ENCODE measurements at regions not wholly inside any gene's neighbourhood (a gene's known extent, or its start where the extent isn't known, plus 50 kb on each side); places are given as distances from the start of the nearest gene placed in this dataset.

GRCh38 chr9:14383773-14384172 is 69.8 kb upstream of the NFIB start:
- TF ChIP-seq TAF1 (IDR thresholded peaks at IDR 0.05; ENCODE audit: borderline replicate concordance, insufficient read depth, low read length) (no peak), FOXP2 (optimal IDR thresholded peaks at IDR 0.05; ENCODE audit: borderline replicate concordance, extremely low read depth, extremely low read length, insufficient read depth) (no peak), REST (IDR thresholded peaks at IDR 0.05; ENCODE audit: insufficient read depth in 1 of 2, low read depth in 2 of 2, low read length in 2 of 2) (no peak), SIN3A (IDR thresholded peaks at IDR 0.05; ENCODE audit: borderline replicate concordance, insufficient read depth, low read length) (no peak), POLR2AphosphoS5 (IDR thresholded peaks at IDR 0.05; ENCODE audit: low read depth, low read length) (no peak)

- no peak for TF ChIP-seq FOXP2 (optimal IDR thresholded peaks at IDR 0.05; ENCODE audit: borderline replicate concordance, extremely low read depth, extremely low read length, insufficient read depth)
- TF ChIP-seq SIN3A (IDR thresholded peaks at IDR 0.05; ENCODE audit: borderline replicate concordance, insufficient read depth, low read length) = no peak
- no peak for TF ChIP-seq TAF1 (IDR thresholded peaks at IDR 0.05; ENCODE audit: borderline replicate concordance, insufficient read depth, low read length)
- TF ChIP-seq REST (IDR thresholded peaks at IDR 0.05; ENCODE audit: insufficient read depth in 1 of 2, low read depth in 2 of 2, low read length in 2 of 2) = no peak
- no peak for TF ChIP-seq POLR2AphosphoS5 (IDR thresholded peaks at IDR 0.05; ENCODE audit: low read depth, low read length)
Observed at GRCh38 chr9:14383294-14383693, 69.4 kb upstream of the NFIB start.

GRCh38 chr9:14380061-14380836 is 66.3 kb upstream of the NFIB start:
- TF ChIP-seq SIN3A (IDR thresholded peaks at IDR 0.05; ENCODE audit: borderline replicate concordance, insufficient read depth, low read length) = no peak
- no peak for TF ChIP-seq FOXP2 (optimal IDR thresholded peaks at IDR 0.05; ENCODE audit: borderline replicate concordance, extremely low read depth, extremely low read length, insufficient read depth)
- TF ChIP-seq REST (IDR thresholded peaks at IDR 0.05; ENCODE audit: insufficient read depth in 1 of 2, low read depth in 2 of 2, low read length in 2 of 2) = no peak
- no peak for TF ChIP-seq POLR2AphosphoS5 (IDR thresholded peaks at IDR 0.05; ENCODE audit: low read depth, low read length)
- no peak for TF ChIP-seq TAF1 (IDR thresholded peaks at IDR 0.05; ENCODE audit: borderline replicate concordance, insufficient read depth, low read length)

- TF ChIP-seq SIN3A (IDR thresholded peaks at IDR 0.05; ENCODE audit: borderline replicate concordance, insufficient read depth, low read length) (no peak), POLR2AphosphoS5 (IDR thresholded peaks at IDR 0.05; ENCODE audit: low read depth, low read length) (no peak), TAF1 (IDR thresholded peaks at IDR 0.05; ENCODE audit: borderline replicate concordance, insufficient read depth, low read length) (no peak), FOXP2 (optimal IDR thresholded peaks at IDR 0.05; ENCODE audit: borderline replicate concordance, extremely low read depth, extremely low read length, insufficient read depth) (no peak), REST (IDR thresholded peaks at IDR 0.05; ENCODE audit: insufficient read depth in 1 of 2, low read depth in 2 of 2, low read length in 2 of 2) (no peak)
Observed at GRCh38 chr9:14379280-14379679, 65.3 kb upstream of the NFIB start.
